Caco-2 (cell line): ENCODE measurements at regions not wholly inside any gene's neighbourhood (a gene's known extent, or its start where the extent isn't known, plus 50 kb on each side); places are given as distances from the start of the nearest gene placed in this dataset.

ENCODE experiments used
- BruUV-seq: library from RNA; stranded (reverse); fragments of 400-500 nt; replicated peaks from 2 replicates; lab custom pipeline; 2021; lab: Mats Ljungman, UMichigan
- CTCF ChIA-PET: fragments of 300-600 bp; sonication (Branson Sonifier 250); formaldehyde crosslinking; loops from one replicate; lab custom pipeline; 2022; ENCODE audit warnings: antibody characterized with exemption; lab: Charles Lee
- POLR2A ChIA-PET: fragments of 300-600 bp; sonication (Branson Sonifier 250); formaldehyde crosslinking; loops from one replicate; lab custom pipeline; 2022; ENCODE audit warnings: antibody characterized with exemption; lab: Charles Lee
- DNase-seq, 2 experiments: peaks; one replicate each; pipeline versions ENCODE4 v3.0.0 to v3.0.0-alpha.2; 2020 to 2022
- H3K27me3 ChIP-seq: replicated peaks from 2 replicates; pipeline ENCODE4 v1.6.0; 2011; ENCODE audit warnings: low read length; ENCODE audit not compliant: control insufficient read depth, insufficient read depth
- H3K36me3 ChIP-seq: 2 replicates; pipeline ENCODE4 v1.5.1; 2011; ENCODE audit warnings: low read length; ENCODE audit not compliant: control insufficient read depth, insufficient read depth
- H3K4me1 ChIP-seq: fragments of 250-450 bp; sonication (Bioruptor Pico); 2 replicates; pipeline ENCODE4 v1.5.1; 2020; ENCODE audit warnings: mild to moderate bottlenecking
- H3K4me3 ChIP-seq: 2 replicates; pipeline ENCODE4 v1.5.1; 2011; ENCODE audit warnings: low read depth, mild to moderate bottlenecking, control low read depth, low read length
- H3K9me3 ChIP-seq: fragments of 250-450 bp; sonication (Bioruptor Pico); 2 replicates; pipeline ENCODE4 v1.5.1; 2020; ENCODE audit warnings: mild to moderate bottlenecking, moderate library complexity
- H3K27ac Mint-ChIP-seq: one replicate; pipeline ENCODE4 v1.8.0; 2022; ENCODE audit warnings: mixed read lengths; ENCODE audit not compliant: unreplicated experiment
- H3K27me3 Mint-ChIP-seq: one replicate; pipeline ENCODE4 v1.8.0; 2022; ENCODE audit warnings: mixed read lengths; ENCODE audit not compliant: insufficient read depth, unreplicated experiment
- H3K36me3 Mint-ChIP-seq: one replicate; pipeline ENCODE4 v1.8.0; 2022; ENCODE audit warnings: mild to moderate bottlenecking, mixed read lengths; ENCODE audit not compliant: insufficient read depth, unreplicated experiment
- H3K4me1 Mint-ChIP-seq: one replicate; pipeline ENCODE4 v1.8.0; 2022; ENCODE audit warnings: low read depth, mixed read lengths; ENCODE audit not compliant: unreplicated experiment
- H3K4me3 Mint-ChIP-seq: one replicate; pipeline ENCODE4 v1.8.0; 2022; ENCODE audit warnings: mild to moderate bottlenecking, moderate library complexity, mixed read lengths; ENCODE audit not compliant: unreplicated experiment
- H3K9me3 Mint-ChIP-seq: one replicate; pipeline ENCODE4 v1.8.0; 2022; ENCODE audit warnings: mixed read lengths; ENCODE audit not compliant: unreplicated experiment
- intact Hi-C: fragments of 100-400 bp; cut with micrococcal nuclease; formaldehyde crosslinking; loops from one replicate; pipeline ENCODE4 v1.10.0; 2022; ENCODE audit not compliant: unreplicated experiment
- TF ChIP-seq, protein P1 (sequence below), 2 experiments: fragments of 200-600 bp in 1 of 2; IDR thresholded peaks; 1 replicate in 1 of 2; 2 replicates in 1 of 2; pipeline versions ENCODE4 v1.5.1 to v1.8.0; 2011 to 2022; ENCODE audit warnings: antibody characterized with exemption in 1 of 2, control low read depth in 1 of 2, inconsistent platforms in 1 of 2, low read depth in 1 of 2, low read length in 1 of 2, mild to moderate bottlenecking in 1 of 2, moderate library complexity in 1 of 2; ENCODE audit not compliant: insufficient read depth in 1 of 2, severe bottlenecking in 1 of 2, unreplicated experiment in 1 of 2

DNA sequence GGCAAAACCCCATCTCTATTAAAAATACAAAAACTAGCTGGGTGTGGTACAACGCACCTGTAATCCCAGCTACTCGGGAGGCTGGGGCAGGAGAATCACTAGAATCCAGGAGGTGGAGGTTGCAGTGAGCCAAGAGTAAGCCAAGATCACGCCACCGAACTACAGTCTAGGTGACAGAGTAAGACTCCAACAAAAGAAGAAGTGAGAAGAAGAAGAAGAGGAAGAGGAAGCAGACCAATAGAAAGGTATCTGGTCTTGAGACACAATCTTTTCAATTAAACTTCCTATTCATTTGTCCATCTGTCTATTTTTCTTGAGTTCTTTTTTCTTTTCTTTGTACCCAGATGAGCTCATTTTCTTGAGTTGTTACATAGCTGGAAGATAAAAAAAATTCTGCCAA, 55.7 kb upstream of the ACADM start:
- Mint-ChIP-seq H3K36me3 (no peaks in the 10 kb centered on the region), H3K4me1 (peaks cover 3% of the 10 kb centered on the region), H3K9me3 (no peaks in the 10 kb centered on the region), H3K27ac (no peak overlapping the region), H3K4me3 (no peak overlapping the region), H3K27me3 (no peaks in the 10 kb centered on the region)
- intact Hi-C loops, result no loop called here
- no TSS peak for BruUV-seq
- POLR2A ChIA-PET, result no interaction called here
- Histone ChIP-seq H3K9me3 (no peaks in the 10 kb centered on the region), H3K4me1 (peaks cover 20% of the 10 kb centered on the region), H3K36me3 (no peaks in the 10 kb centered on the region), H3K4me3 (no peak overlapping the region), H3K27me3 (no peaks in the 10 kb centered on the region)
- TF ChIP-seq, protein P1, sequence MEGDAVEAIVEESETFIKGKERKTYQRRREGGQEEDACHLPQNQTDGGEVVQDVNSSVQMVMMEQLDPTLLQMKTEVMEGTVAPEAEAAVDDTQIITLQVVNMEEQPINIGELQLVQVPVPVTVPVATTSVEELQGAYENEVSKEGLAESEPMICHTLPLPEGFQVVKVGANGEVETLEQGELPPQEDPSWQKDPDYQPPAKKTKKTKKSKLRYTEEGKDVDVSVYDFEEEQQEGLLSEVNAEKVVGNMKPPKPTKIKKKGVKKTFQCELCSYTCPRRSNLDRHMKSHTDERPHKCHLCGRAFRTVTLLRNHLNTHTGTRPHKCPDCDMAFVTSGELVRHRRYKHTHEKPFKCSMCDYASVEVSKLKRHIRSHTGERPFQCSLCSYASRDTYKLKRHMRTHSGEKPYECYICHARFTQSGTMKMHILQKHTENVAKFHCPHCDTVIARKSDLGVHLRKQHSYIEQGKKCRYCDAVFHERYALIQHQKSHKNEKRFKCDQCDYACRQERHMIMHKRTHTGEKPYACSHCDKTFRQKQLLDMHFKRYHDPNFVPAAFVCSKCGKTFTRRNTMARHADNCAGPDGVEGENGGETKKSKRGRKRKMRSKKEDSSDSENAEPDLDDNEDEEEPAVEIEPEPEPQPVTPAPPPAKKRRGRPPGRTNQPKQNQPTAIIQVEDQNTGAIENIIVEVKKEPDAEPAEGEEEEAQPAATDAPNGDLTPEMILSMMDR (IDR thresholded peaks at IDR 0.05; ENCODE audit: insufficient read depth in 1 of 2, low read depth in 1 of 2, low read length in 1 of 2, severe bottlenecking in 1 of 2, unreplicated experiment in 1 of 2), result no peak
- no peak for DNase-seq
- CTCF ChIA-PET, result no interaction called here

DNA sequence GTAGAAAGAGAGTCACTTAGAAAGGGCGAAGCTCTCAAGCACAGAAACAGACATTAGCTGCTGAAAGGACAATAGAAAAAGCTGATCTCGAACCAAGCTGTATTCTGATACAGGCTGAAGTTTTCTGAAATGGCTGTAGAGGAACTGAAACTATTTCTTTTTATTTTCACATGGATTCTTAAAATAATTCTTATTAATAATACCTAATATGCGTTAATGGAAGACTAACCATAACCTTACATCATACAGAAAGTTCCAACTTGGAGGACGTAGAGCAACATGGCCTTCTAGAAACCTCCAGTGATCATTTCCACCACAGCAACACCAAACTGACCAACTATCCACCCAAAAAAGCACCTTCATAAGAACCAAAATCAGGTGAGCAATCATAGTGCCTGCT, 52.8 kb upstream of the ACADM start:
- POLR2A ChIA-PET, result no interaction called here
- no peaks in the 10 kb centered on the region for H3K27me3 ChIP-seq
- intact Hi-C loops, result loop anchor here (5.0 kb wide), 1 partner anchor 51 kb away; the partner anchor contains the start of gene ACADM
- no peak overlapping the region for H3K4me3 Mint-ChIP-seq
- no peaks in the 10 kb centered on the region for H3K36me3 Mint-ChIP-seq
- H3K4me1 Mint-ChIP-seq, result peaks cover 7% of the 10 kb centered on the region
- TF ChIP-seq, protein P1 (IDR thresholded peaks at IDR 0.05; ENCODE audit: insufficient read depth in 1 of 2, low read depth in 1 of 2, low read length in 1 of 2, severe bottlenecking in 1 of 2, unreplicated experiment in 1 of 2), result no peak
- H3K9me3 Mint-ChIP-seq, result no peaks in the 10 kb centered on the region
- H3K27me3 Mint-ChIP-seq, result no peaks in the 10 kb centered on the region
- no peak overlapping the region for H3K27ac Mint-ChIP-seq
- DNase-seq, result no peak
- no TSS peak for BruUV-seq
- no peaks in the 10 kb centered on the region for H3K9me3 ChIP-seq
- H3K36me3 ChIP-seq, result no peaks in the 10 kb centered on the region
- H3K4me3 ChIP-seq, result no peak overlapping the region
- CTCF ChIA-PET, result no interaction called here
- peaks cover 20% of the 10 kb centered on the region for H3K4me1 ChIP-seq

DNA sequence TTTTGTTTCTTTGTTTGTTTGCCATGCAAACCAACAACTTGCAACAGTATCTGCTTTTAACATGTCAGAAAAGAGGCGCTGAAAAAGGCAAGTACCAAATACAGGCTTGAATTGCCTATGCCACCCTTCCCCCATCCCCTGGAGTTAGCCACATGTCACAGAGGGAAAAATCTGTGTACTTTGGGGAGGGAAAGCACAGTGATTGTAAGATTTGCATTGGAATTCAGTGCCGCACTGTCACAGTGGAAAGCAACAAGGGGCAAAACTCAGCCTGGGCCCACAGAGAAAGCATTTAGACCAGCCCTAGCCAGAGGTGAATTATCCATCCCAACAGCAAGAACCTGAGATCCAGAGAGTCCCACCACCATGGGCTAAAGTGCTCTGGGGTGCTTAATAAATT, 52.4 kb upstream of the ACADM start:
- ChIA-PET POLR2A (no interaction called here), CTCF (no interaction called here)
- no peaks in the 10 kb centered on the region for H3K27me3 Mint-ChIP-seq
- Histone ChIP-seq H3K27me3 (no peaks in the 10 kb centered on the region), H3K36me3 (no peaks in the 10 kb centered on the region), H3K4me3 (no peak overlapping the region), H3K9me3 (no peaks in the 10 kb centered on the region), H3K4me1 (peaks cover 20% of the 10 kb centered on the region)
- H3K9me3 Mint-ChIP-seq, result no peaks in the 10 kb centered on the region
- DNase-seq, result no peak
- peak overlapping the region; percentile 76 for H3K27ac Mint-ChIP-seq
- TF ChIP-seq, protein P1 (IDR thresholded peaks at IDR 0.05; ENCODE audit: insufficient read depth in 1 of 2, low read depth in 1 of 2, low read length in 1 of 2, severe bottlenecking in 1 of 2, unreplicated experiment in 1 of 2), result no peak
- H3K4me3 Mint-ChIP-seq, result no peak overlapping the region
- BruUV-seq, result no TSS peak
- H3K36me3 Mint-ChIP-seq, result no peaks in the 10 kb centered on the region
- H3K4me1 Mint-ChIP-seq, result peaks cover 7% of the 10 kb centered on the region
- intact Hi-C loops, result loop anchor here (5.0 kb wide), 1 partner anchor 50 kb away; the partner anchor contains the start of gene ACADM
